Endodermal cell (in vitro differentiated cells): ENCODE measurements at regions not wholly inside any gene's neighbourhood (a gene's known extent, or its start where the extent isn't known, plus 50 kb on each side); places are given as distances from the start of the nearest gene placed in this dataset.

Source experiments
- DNase-seq: peaks from one replicate; pipeline ENCODE4 v3.0.0-alpha.2; 2017
- H3K27ac ChIP-seq: 2 replicates; pipeline ENCODE4 v1.5.1; 2013; ENCODE audit warnings: mild to moderate bottlenecking, low read depth, low read length, moderate library complexity
- H3K27me3 ChIP-seq: 2 replicates; pipeline ENCODE4 v1.6.1; 2013; ENCODE audit warnings: mild to moderate bottlenecking, low read length, moderate library complexity; ENCODE audit not compliant: insufficient read depth, control insufficient read depth, poor library complexity, severe bottlenecking
- H3K36me3 ChIP-seq: 2 replicates; pipeline ENCODE4 v1.7.0; 2013; ENCODE audit warnings: mild to moderate bottlenecking, low read length, moderate library complexity; ENCODE audit not compliant: control insufficient read depth, insufficient read depth
- H3K4me1 ChIP-seq: one replicate; pipeline ENCODE4 v1.7.0; 2013; ENCODE audit warnings: low read length; ENCODE audit not compliant: control insufficient read depth, insufficient read depth
- H3K4me3 ChIP-seq: 2 replicates; pipeline ENCODE4 v1.5.1; 2013; ENCODE audit warnings: mild to moderate bottlenecking, low read length, moderate library complexity
- H3K9ac ChIP-seq: 2 replicates; pipeline ENCODE4 v1.6.1; 2013; ENCODE audit warnings: mild to moderate bottlenecking, low read length, moderate library complexity; ENCODE audit not compliant: poor library complexity, severe bottlenecking; ENCODE audit errors: extremely low read depth
- H3K9me3 ChIP-seq: 2 replicates; pipeline ENCODE4 v1.6.1; 2013; ENCODE audit warnings: mild to moderate bottlenecking, low read length, moderate library complexity; ENCODE audit not compliant: control insufficient read depth
- H3K27ac Mint-ChIP-seq: 2 replicates; pipeline ENCODE4 v1.8.0; 2020; ENCODE audit warnings: mixed read lengths
- H3K27me3 Mint-ChIP-seq: 2 replicates; pipeline ENCODE4 v1.8.0; 2021; ENCODE audit warnings: mild to moderate bottlenecking, mixed read lengths; ENCODE audit not compliant: insufficient read depth
- H3K36me3 Mint-ChIP-seq: 2 replicates; pipeline ENCODE4 v1.8.0; 2020; ENCODE audit warnings: low read depth, mixed read lengths
- H3K4me1 Mint-ChIP-seq: 2 replicates; pipeline ENCODE4 v1.8.0; 2020; ENCODE audit warnings: mixed read lengths
- H3K4me3 Mint-ChIP-seq: 2 replicates; pipeline ENCODE4 v1.8.0; 2020; ENCODE audit warnings: mild to moderate bottlenecking, moderate library complexity, mixed read lengths
- H3K9me3 Mint-ChIP-seq: 2 replicates; pipeline ENCODE4 v1.8.0; 2020; ENCODE audit warnings: mild to moderate bottlenecking, mixed read lengths
- CTCF ChIP-seq: fragments of 200-600 bp; sonication (generic); conservative IDR thresholded peaks from 2 replicates; pipeline ENCODE4 v1.5.0; 2021; ENCODE audit warnings: antibody characterized with exemption, mild to moderate bottlenecking
- WGBS, 2 experiments: methylation state at CpG; one replicate each; pipeline versions ENCODE4 v1.1.5 to v1.1.7; 2013; ENCODE audit warnings: missing lambda C conversion rate in 2 of 2, mixed read lengths in 1 of 2; ENCODE audit not compliant: insufficient coverage in 1 of 2, insufficient read length in 1 of 2; 5-methylcytosine and 5-hydroxymethylcytosine counted together

DNA sequence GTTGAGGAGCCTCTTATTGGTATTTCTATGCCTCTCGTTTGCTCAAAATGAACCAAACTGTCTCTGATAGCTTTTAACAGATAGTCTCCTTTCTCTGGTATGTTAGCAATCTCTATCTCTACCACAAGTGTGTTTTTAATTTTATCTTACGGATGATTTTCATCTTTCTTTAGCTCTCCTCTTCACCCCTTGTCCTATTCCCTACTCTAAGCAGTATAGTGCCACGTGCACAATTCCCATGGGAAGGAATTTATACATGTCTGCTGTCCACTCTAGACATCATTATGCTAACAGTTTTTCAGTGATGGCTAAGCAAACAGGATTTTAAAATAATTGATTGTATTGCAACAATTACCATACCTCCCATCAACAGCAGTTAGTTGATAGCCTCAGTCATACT lies 177.3 kb downstream of the CYB561 start:
- Mint-ChIP-seq H3K4me1 (peaks cover 6% of the 10 kb centered on the region), H3K27ac (no peak overlapping the region), H3K4me3 (no peak overlapping the region), H3K36me3 (no peaks in the 10 kb centered on the region), H3K9me3 (no peaks in the 10 kb centered on the region), H3K27me3 (no peaks in the 10 kb centered on the region)
- no peak for DNase-seq
- Histone ChIP-seq H3K27ac (no peak overlapping the region), H3K4me1 (no peaks in the 10 kb centered on the region), H3K4me3 (no peak overlapping the region), H3K27me3 (peaks cover 10% of the 10 kb centered on the region), H3K36me3 (no peaks in the 10 kb centered on the region), H3K9me3 (peaks cover 5% of the 10 kb centered on the region), H3K9ac (no peak overlapping the region)
- TF ChIP-seq CTCF: no peak
- WGBS, 2 experiments: 91 to 100% methylated on average over 3 of the region's 3 CpGs

GRCh38 chr17:63270610-63271009 lies 175.5 kb downstream of the CYB561 start:
- Mint-ChIP-seq H3K4me3 (no peak overlapping the region), H3K9me3 (no peaks in the 10 kb centered on the region), H3K27ac (no peak overlapping the region), H3K4me1 (peaks cover 6% of the 10 kb centered on the region), H3K36me3 (no peaks in the 10 kb centered on the region), H3K27me3 (no peaks in the 10 kb centered on the region)
- Histone ChIP-seq H3K27me3 (peaks cover 10% of the 10 kb centered on the region), H3K9ac (no peak overlapping the region), H3K27ac (no peak overlapping the region), H3K4me3 (no peak overlapping the region), H3K4me1 (no peaks in the 10 kb centered on the region), H3K9me3 (peaks cover 5% of the 10 kb centered on the region), H3K36me3 (no peaks in the 10 kb centered on the region)
- TF ChIP-seq CTCF: no peak
- DNase-seq: no peak
- 90 to 92% methylated on average over 3 of the region's 3 CpGs for WGBS, 2 experiments

GRCh38 chr17:63274146-63274545 lies 172.0 kb downstream of the CYB561 start:
- no peak overlapping the region for H3K4me3 Mint-ChIP-seq
- WGBS, 2 experiments: 90 to 91% methylated on average over 2 of the region's 3 CpGs
- peaks cover 6% of the 10 kb centered on the region for H3K4me1 Mint-ChIP-seq
- no peak for TF ChIP-seq CTCF
- no peak overlapping the region for H3K9ac ChIP-seq
- DNase-seq: no peak
- peaks cover 1% of the 10 kb centered on the region for H3K27me3 ChIP-seq
- H3K9me3 ChIP-seq: peaks cover 5% of the 10 kb centered on the region
- no peak overlapping the region for H3K27ac Mint-ChIP-seq
- no peaks in the 10 kb centered on the region for H3K4me1 ChIP-seq
- no peak overlapping the region for H3K27ac ChIP-seq
- no peaks in the 10 kb centered on the region for H3K36me3 ChIP-seq
- no peaks in the 10 kb centered on the region for H3K9me3 Mint-ChIP-seq
- no peak overlapping the region for H3K4me3 ChIP-seq
- H3K36me3 Mint-ChIP-seq: no peaks in the 10 kb centered on the region
- no peaks in the 10 kb centered on the region for H3K27me3 Mint-ChIP-seq
